ENCODE measurements at regions not wholly inside any gene's neighbourhood (a gene's known extent, or its start where the extent isn't known, plus 50 kb on each side); places are given as distances from the start of the nearest gene placed in this dataset.
"Not testable (repeated sequence)": the region's sequence is repeated elsewhere in the genome, so short reads cannot be mapped to it uniquely, and the experiment has no call there.

DNA sequence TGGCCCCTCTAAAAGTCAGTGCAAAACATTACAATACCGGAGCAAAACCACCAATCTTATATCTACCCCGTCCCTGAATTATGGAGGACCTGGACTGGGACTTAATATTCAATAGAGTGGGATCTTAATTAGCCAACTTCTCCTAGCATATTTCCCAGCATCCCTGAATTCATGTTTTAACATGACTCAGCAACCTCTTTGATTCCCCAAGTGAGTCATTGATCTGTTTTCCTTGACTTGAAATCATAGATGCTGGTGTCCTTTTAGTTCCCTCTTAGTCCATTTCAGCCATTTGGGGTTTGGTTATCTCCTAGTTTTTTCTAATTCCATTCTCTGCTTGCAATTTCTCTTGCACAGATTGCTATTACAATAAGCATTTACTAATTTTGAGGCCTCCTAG, 677.7 kb upstream of the CELF4 start:
- no peak for DNase-seq

DNA sequence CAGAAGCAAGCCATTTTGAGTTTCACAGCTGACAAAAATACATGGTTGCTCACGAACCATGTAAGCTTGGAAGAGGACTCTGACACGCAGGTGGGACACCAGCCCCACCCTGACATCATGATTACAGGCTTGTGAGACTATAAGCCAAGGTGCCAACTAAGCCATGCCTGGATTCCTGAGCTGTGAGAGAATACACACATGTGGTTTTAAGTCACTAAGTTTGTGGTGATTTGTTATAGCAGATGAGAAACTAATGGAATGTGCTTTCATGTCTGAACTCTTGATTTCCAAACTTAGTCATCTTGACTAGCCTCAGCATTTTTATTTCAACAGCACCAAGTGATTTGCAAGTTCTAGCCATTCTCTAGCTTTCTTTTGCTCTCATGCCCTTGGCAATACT, 676.1 kb upstream of the CELF4 start:
- no peak for DNase-seq

- no peak for DNase-seq
Observed at GRCh38 chr18:38241216-38241615, 675.6 kb upstream of the CELF4 start.

DNA sequence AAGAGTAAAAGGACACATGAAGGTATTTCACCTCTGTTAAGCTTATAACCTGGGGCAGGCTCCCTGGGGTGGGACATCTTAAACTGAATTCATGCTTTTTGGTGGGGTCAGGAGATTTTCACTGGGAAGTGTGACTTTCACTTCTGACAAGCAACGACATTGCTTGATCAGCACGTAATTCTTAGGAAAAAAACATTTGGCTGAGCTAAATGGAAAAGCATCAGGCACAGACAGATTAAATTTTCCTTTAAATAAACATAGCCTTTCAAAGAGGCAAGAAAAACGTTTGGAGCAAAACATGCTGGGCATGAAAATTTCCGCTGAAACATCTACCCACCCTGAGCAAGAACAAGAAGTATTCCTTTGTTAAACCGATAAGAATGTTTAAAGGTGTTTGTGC, 674.0 kb upstream of the CELF4 start:
- DNase-seq = no peak

DNA sequence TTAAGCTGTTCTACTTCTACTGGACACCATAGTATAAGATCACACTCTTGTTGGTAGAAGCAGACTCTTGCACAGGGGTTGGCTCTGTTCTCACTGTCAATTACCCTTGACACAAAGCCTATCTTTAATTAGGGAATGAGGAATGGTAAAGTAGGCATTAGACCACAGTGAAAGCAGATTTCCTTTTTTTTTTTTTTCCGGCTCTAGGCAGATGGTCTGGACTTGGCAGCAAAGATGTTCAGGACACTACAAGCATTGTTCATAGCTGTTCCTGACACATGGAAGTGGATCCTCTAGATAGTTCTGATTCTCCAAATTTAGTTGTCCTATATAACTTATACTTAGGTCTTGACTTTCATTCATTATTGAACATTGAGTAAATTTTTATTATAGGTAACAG, 672.2 kb upstream of the CELF4 start:
- DNase-seq = no peak

GRCh38 chr18:38221476-38222100, 656.0 kb upstream of the CELF4 start:
- DNase-seq = peak; percentile 4

DNA sequence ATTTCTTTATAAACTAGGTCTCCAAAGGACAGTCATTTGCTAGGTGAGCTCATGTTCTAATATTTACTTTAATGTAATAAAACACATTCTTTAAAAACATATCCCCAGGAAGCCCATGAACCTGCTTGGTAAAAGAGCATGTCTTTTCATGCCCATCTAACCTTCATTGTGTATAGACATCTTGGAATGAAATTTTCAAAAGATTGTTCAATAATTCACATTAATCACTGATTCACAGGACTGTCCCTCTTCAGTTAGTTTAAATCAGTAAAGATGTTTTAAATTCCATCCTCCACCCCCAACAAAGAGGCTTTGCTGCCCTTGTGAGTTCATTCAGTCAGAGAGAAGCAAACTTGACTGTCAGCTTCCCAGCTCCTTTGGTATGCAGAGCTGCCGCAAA, 633.4 kb upstream of the CELF4 start:
- DNase-seq = no peak

- DNase-seq = no peak
Observed at GRCh38 chr18:38198526-38198925, 632.9 kb upstream of the CELF4 start.

GRCh38 chr18:38186491-38186890, 620.9 kb upstream of the CELF4 start:
- no peak for DNase-seq

GRCh38 chr18:38174594-38174993, 609.0 kb upstream of the CELF4 start:
- no peak for DNase-seq

DNA sequence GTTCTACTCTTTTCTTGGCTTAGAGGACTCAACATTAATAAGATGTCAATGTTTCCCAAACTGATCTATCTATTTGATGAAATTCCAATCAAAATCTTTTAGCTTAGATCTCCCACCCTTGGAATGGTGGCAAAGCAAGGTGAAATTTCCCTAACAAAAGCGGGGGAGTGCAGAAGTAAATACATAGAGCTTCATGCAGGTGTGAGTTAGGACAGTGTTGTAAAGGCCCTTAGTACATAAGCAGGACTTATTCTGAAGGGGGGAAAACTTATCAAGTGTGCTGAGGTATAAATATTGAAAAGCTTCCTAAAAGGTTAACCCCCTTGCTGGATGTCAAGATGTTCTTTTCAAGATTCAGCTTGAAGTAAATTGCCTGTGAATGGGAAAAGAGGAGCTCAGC, 608.6 kb upstream of the CELF4 start:
- no peak for DNase-seq

DNA sequence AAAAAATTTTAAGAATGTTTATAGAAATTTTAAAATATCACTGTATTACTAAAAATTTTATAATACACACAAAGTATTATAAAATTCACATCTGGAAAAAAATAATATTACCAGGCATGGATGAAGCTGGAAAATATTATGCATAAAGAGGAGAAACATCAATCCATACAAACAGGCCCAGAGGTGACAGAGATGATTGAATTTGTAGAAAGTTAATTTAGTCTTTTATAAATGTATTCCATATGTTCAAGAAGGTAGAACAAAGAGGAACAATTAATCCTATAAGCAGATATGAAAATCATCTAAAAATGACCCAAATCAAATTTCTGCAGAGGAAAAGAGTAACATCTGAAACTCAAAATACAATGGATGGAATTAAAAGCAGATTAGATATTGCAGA, 605.2 kb upstream of the CELF4 start:
- no peak for DNase-seq

GRCh38 chr18:38167623-38168022, 602.0 kb upstream of the CELF4 start:
- DNase-seq = no peak

GRCh38 chr18:38153116-38153515, 587.5 kb upstream of the CELF4 start:
- DNase-seq = not testable (repeated sequence)

DNA sequence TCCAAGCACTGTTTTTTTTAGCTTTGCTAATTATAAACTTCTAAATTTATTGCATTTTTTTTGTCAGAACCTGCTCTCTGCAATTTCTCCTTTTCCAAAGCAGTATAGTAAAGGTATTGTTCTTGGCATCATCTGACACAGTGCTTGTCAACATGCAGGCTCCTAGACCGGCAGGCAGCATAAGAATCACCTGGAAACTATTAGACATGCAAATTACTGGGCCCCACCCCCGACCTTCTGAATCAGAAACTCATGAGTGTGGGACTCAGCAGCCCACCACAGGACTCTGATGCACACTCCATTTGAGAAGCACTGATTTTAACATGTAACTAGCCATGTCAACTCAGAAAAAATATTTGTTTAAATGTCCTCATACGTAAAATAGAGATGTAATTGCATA, 551.1 kb upstream of the CELF4 start:
- no peak for DNase-seq

DNA sequence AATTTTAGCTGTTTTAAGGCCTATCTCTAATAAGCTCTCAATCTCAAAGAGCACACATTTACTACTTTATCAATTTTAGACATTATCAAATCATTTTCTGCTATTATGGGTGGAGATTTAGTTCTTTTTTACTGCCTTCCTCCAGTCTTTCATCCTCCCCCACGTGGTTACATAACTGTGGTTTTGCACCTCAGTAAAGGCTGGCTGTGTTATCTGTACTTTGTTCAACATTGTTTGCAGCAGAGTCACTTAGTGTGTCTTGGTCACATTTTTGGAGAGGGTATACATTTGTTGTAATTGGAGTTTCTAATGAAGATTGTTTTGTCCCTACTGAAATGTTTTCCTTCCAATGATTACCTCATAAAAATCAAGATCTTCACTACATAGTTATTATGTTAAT, 549.6 kb upstream of the CELF4 start:
- DNase-seq = no peak

- DNase-seq = no peak
Observed at GRCh38 chr18:38087538-38087937, 521.9 kb upstream of the CELF4 start.

DNA sequence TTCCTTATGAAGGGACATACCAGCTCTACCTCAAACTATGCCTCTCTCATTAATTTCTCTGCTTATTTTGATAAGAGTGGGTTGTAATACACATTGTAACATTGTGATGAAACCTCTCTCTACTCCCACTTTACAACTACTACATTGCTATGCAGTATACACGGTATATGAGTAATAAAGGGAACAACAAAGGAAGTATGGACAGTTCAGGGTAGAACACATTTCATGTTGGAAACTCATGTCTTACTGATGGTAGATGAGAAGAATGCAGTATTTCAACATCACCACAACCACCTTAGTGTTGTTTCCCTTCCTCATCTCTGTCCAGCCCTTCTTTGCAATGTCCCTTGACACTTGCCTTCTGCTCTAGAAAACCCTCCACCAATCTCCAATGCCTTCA, 515.9 kb upstream of the CELF4 start:
- no peak for DNase-seq

- no peak for DNase-seq
Observed at GRCh38 chr18:38077229-38077628, 511.6 kb upstream of the CELF4 start.

GRCh38 chr18:38076346-38077070, 510.9 kb upstream of the CELF4 start:
- no peak for DNase-seq

DNA sequence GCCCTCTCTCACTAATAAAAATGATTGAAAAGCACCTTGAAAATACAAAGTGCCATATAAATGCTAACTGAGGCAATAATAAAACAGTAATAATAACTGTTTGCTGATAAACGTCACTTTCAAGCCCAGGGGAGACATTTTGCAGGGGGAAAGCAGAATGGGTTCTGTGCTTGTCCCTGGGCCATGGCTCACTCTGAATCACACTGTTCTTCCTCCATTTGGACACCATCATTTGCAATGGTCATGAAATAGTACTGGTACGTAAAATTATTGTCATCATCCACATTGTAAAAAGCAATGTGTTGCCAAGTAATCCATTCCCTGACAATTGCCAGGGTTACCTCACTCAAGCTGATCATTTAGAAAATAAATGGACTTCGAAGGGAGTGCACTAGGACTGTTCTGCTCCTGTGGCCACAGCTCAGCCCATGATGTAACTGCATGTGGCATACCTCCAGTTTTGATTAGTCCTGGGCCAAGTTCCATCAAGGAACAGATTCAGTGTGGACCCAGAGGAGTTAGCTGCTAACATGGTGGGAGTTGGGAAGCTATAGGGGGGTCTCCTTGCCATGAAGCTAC, 508.8 kb upstream of the CELF4 start:
- DNase-seq = no peak

GRCh38 chr18:38067821-38068220, 502.2 kb upstream of the CELF4 start:
- no peak for DNase-seq

- no peak for DNase-seq
Observed at GRCh38 chr18:38067086-38067485, 501.5 kb upstream of the CELF4 start.

DNA sequence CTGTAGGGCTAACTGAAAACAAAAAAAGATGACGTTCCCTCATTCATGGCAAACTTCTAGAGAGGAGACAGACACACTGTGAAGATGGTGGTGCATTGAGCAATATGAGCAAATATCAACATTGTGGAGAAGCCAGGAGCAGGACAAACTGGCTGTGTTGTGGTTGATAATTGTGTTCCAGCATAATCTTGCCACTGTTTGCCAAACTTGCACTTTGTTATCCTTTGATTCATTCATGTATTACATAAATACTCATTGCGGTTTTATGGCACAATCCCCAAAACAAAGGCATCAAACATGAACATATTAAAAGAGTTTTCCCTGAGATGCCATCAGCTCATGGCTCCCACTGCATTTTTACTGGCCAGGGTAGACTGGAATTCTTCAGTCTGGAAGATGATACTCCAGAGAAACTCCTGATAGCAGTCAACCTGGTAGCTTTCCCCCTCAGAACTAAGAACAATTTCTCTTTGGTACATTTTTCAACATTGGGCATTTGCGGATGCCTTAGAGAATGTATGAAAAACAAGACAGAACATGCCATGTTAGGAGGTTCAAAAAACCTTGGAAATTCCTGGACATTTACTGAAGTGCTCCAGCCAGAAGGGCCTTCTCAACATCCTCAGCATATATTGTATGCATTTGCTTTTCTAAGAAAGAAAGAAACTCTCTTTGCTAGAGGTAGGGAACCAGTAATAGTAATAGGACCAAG, 487.4 kb upstream of the CELF4 start:
- DNase-seq = no peak
